Heart left ventricle (tissue), 13 donors: ENCODE measurements at regions not wholly inside any gene's neighbourhood (a gene's known extent, or its start where the extent isn't known, plus 50 kb on each side); places are given as distances from the start of the nearest gene placed in this dataset.

Experiments used
- CTCF ChIP-seq, 12 donors: fragments of 200-600 bp; sonication (generic) in 4 of 12; IDR thresholded peaks; one replicate each; pipeline versions ENCODE4 v1.5.0 to v1.8.0; 2018 to 2022; ENCODE audit warnings: antibody characterized with exemption in 12 of 12, mild to moderate bottlenecking in 5 of 12
- POLR2A ChIP-seq, 2 donors: fragments of 450-650 bp; IDR thresholded peaks; one replicate each; pipeline ENCODE4 v1.6.1; 2017; ENCODE audit warnings: antibody characterized with exemption in 2 of 2, mild to moderate bottlenecking in 2 of 2, moderate library complexity in 2 of 2
- donor health status: ischemic (EF 13 %, LVEDD 7.1; RV severe dilation, severe dysfunction).
- donor health status: DM: no; HTN: yes; CAD: no.
- donor health status: DM: no; HTN: no; CAD: no.
- donor health status: ischemic (EF 25% LVEDD 6.9; RV normal size, moderate dysfunction).
- donor health status: ischemic (EF 25% LVEDD 5.7; RV mildly dilated, moderate dysfunction).
- donor health status: ischemic (EF 35%, LVEDD 5.7; RV mildly dilated, moderate dysfunction).
- donor health status: nonischemic (EF 11% LVEDD 7.7; RV severe dilation, severe dysfunction).
- donor health status: DM: yes; HTN: yes; CAD: no.
- donor health status: PGD.
- donor health status: ischemic (EF 29% LVEDD 5.4; RV normal size, mild dysfunction).
- donor health status: nonischemic (EF 23%, LVEDD 6.1; RV moderate dilation, normal function).

GRCh38 chr4:16969696-16970135, 71.3 kb upstream of the LDB2 start:
- TF ChIP-seq CTCF (IDR thresholded peaks at IDR 0.05) (no peak), POLR2A (IDR thresholded peaks at IDR 0.05) (no peak)
